Vagina (tissue), 2 donors: ENCODE measurements at regions not wholly inside any gene's neighbourhood (a gene's known extent, or its start where the extent isn't known, plus 50 kb on each side); places are given as distances from the start of the nearest gene placed in this dataset.
"Not testable (repeated sequence)": the region's sequence is repeated elsewhere in the genome, so short reads cannot be mapped to it uniquely, and the experiment has no call there.

Experiments
- DNase-seq, 2 donors: peaks; one replicate each; pipeline ENCODE4 v3.0.0-alpha.2; 2017; ENCODE audit errors: extremely low spot score in 2 of 2
- H3K27ac ChIP-seq: fragments of 200-600 bp; sonication (generic); one replicate; pipeline ENCODE4 v1.5.1; 2019
- H3K27me3 ChIP-seq: fragments of 200-600 bp; sonication (generic); one replicate; pipeline ENCODE4 v1.5.1; 2019
- H3K36me3 ChIP-seq, 2 donors: fragments of 200-600 bp; sonication (generic); one replicate each; pipeline ENCODE4 v1.5.1; 2017 to 2019
- H3K4me1 ChIP-seq: fragments of 200-600 bp; sonication (generic); one replicate; pipeline ENCODE4 v1.5.1; 2019
- H3K4me3 ChIP-seq, 2 donors: fragments of 200-600 bp; sonication (generic); 1 replicate in 1 of 2; 2 replicates in 1 of 2; pipeline ENCODE4 v1.5.1; 2016 to 2019
- H3K9me3 ChIP-seq: fragments of 200-600 bp; sonication (generic); one replicate; pipeline ENCODE4 v1.5.1; 2019
- CTCF ChIP-seq, 3 experiments: fragments of 450-650 bp in 2 of 3; fragments of 200-600 bp in 1 of 3; sonication (generic) in 1 of 3; IDR thresholded peaks; one replicate each; pipeline ENCODE4 v1.5.1; 2017 to 2019; ENCODE audit warnings: antibody characterized with exemption in 3 of 3, mild to moderate bottlenecking in 2 of 3, moderate library complexity in 2 of 3
- POLR2A ChIP-seq, 2 donors: fragments of 450-650 bp; IDR thresholded peaks; one replicate each; pipeline ENCODE4 v1.6.1; 2017; ENCODE audit warnings: antibody characterized with exemption in 2 of 2, mild to moderate bottlenecking in 2 of 2, moderate library complexity in 2 of 2
- POLR2AphosphoS5 ChIP-seq, 2 donors: sonication (generic); formaldehyde crosslinking; IDR thresholded peaks; one replicate each; pipeline ENCODE4 v1.9.0; 2017; ENCODE audit warnings: antibody characterized with exemption in 2 of 2, mild to moderate bottlenecking in 2 of 2, low read depth in 1 of 2; ENCODE audit not compliant: insufficient read depth in 1 of 2
- intact Hi-C: fragments of 100-400 bp; cut with DNase I; formaldehyde crosslinking; loops from one replicate; pipeline ENCODE4 v1.15.1; 2023

DNA sequence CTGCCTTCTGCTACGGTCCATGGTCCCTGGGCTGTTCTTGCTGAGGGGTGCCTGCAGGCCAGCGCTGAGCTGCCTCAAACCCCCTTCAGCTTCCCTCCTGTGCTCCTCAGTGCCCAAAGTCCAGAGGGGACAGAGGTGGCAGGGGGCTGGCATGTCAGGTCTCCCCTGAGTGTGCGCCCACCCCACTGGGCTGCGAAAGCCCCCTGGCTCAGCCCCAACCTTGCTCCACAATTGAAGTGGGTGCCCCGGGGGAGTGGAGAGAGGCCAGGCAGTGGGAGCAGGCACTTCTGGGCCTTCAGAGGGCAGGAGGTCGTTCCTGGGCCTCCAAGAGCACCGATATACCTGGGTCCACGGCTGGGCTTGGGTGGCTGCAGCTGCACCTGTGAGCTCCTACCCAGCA, 548.7 kb upstream of the FAM98A start:
- no peaks in the 10 kb centered on the region for H3K9me3 ChIP-seq
- no peak overlapping the region for H3K4me3 ChIP-seq
- no peaks in the 10 kb centered on the region for H3K4me1 ChIP-seq
- intact Hi-C loops, result no loop called here
- H3K27ac ChIP-seq, result no peak overlapping the region
- TF ChIP-seq POLR2AphosphoS5 (IDR thresholded peaks at IDR 0.05; ENCODE audit: insufficient read depth in 1 of 2, low read depth in 1 of 2) (no peak), CTCF (IDR thresholded peaks at IDR 0.05) (no peak), POLR2A (IDR thresholded peaks at IDR 0.05) (no peak)
- H3K27me3 ChIP-seq, result no peaks in the 10 kb centered on the region
- H3K36me3 ChIP-seq, result no peaks in the 10 kb centered on the region
- DNase-seq, result no peak

GRCh38 chr2:34143149-34143548, 544.0 kb upstream of the FAM98A start:
- no peaks in the 10 kb centered on the region for H3K36me3 ChIP-seq
- intact Hi-C loops, result no loop called here
- H3K27ac ChIP-seq, result no peak overlapping the region
- H3K27me3 ChIP-seq, result no peaks in the 10 kb centered on the region
- H3K4me1 ChIP-seq, result no peaks in the 10 kb centered on the region
- no peak for DNase-seq
- H3K9me3 ChIP-seq, result no peaks in the 10 kb centered on the region
- H3K4me3 ChIP-seq, result no peak overlapping the region
- no peak for TF ChIP-seq CTCF (IDR thresholded peaks at IDR 0.05)
- TF ChIP-seq POLR2A (IDR thresholded peaks at IDR 0.05), result no peak

DNA sequence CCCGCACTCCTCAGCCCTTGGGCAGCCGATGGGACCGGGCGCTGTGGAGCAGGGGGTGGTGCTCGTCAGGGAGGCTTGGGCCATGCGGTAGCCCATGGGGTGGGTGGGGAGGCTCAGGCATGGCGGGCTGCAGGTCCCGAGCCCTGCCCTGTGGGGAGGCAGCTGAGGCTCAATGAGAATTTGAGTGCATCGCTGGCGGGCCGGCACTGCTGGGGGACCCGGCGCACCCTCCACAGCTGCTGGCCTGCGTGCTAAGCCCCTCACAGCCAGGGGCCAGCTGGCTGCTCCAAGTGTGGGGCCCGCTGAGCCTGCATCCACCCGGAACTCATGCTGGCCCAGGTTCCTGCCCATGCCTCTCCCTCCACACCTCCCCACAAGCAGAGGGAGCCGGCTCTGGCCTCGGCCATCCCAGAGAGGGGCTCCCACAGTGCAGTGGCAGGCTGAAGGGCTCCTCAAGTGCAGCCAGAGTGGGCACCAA, 543.5 kb upstream of the FAM98A start:
- H3K4me3 ChIP-seq, H3K27me3 ChIP-seq, H3K4me1 ChIP-seq, H3K36me3 ChIP-seq, H3K9me3 ChIP-seq, DNase-seq, intact Hi-C loops, H3K27ac ChIP-seq: not testable (repeated sequence)

GRCh38 chr2:34133065-34133464, 534.0 kb upstream of the FAM98A start:
- H3K4me3 ChIP-seq, H3K9me3 ChIP-seq, intact Hi-C loops: not testable (repeated sequence)

GRCh38 chr2:34126279-34126678, 527.2 kb upstream of the FAM98A start:
- no peak for TF ChIP-seq POLR2AphosphoS5 (IDR thresholded peaks at IDR 0.05; ENCODE audit: insufficient read depth in 1 of 2, low read depth in 1 of 2)

More at GRCh38 chr2:34133065-34133464, 534.0 kb upstream of the FAM98A start:
- not testable (repeated sequence) for H3K36me3 ChIP-seq, DNase-seq, H3K27me3 ChIP-seq, H3K4me1 ChIP-seq, H3K27ac ChIP-seq

DNA sequence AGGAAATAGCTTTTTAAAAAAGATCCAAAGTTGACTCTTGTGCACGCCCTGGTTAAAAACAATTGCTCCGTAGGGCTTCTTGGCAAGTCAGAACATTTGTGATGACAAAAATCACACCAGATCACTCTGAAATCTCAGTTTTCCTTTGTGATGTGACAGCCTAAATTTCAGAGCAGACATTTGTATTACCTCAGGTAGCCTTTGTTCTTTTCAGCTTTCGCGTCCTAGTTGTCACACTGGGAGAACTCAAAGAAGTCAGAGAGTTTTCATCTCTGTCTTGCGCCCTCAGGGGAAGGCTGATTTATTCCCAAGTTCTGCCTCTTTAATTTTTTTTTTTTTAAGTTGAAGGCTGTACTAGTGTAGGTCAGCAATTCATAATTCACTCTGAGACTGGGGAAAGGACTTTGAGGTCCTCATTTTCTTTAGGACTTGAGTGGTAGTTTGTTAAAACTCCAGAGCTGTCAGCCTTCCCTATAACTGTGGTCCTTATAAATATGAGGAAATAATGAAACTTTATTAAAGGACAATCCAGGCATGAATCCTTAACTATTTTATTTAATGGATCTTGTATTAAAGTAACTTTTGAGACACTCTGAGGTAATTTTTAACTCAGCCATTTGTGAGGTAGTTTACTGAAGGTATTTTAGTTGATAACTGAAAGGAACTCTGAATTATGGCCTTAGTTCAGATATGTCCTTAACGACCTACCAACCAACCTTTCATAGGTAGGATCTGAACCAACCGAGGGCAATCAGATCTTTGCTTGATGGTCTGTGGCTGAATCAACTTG, 525.1 kb upstream of the FAM98A start:
- Histone ChIP-seq H3K36me3 (no peaks in the 10 kb centered on the region), H3K27ac (no peak overlapping the region), H3K4me1 (no peaks in the 10 kb centered on the region), H3K27me3 (no peaks in the 10 kb centered on the region), H3K9me3 (no peaks in the 10 kb centered on the region), H3K4me3 (no peak overlapping the region)
- intact Hi-C loops, result no loop called here
- no peak for TF ChIP-seq POLR2AphosphoS5 (IDR thresholded peaks at IDR 0.05; ENCODE audit: insufficient read depth in 1 of 2, low read depth in 1 of 2)
- TF ChIP-seq POLR2A (IDR thresholded peaks at IDR 0.05), result no peak
- no peak for TF ChIP-seq CTCF (IDR thresholded peaks at IDR 0.05)
- no peak for DNase-seq

More at GRCh38 chr2:34126279-34126678, 527.2 kb upstream of the FAM98A start:
- Histone ChIP-seq H3K9me3 (no peaks in the 10 kb centered on the region), H3K4me1 (no peaks in the 10 kb centered on the region), H3K27ac (no peak overlapping the region), H3K27me3 (no peaks in the 10 kb centered on the region), H3K36me3 (no peaks in the 10 kb centered on the region), H3K4me3 (no peak overlapping the region)
- intact Hi-C loops, result no loop called here
- DNase-seq, result no peak
